GM19025 (cell line): ENCODE measurements at regions not wholly inside any gene's neighbourhood (a gene's known extent, or its start where the extent isn't known, plus 50 kb on each side); places are given as distances from the start of the nearest gene placed in this dataset.

Source experiments
- ATAC-seq: cut with Tn5 transposase; IDR thresholded peaks from one replicate; pipeline ENCODE4 v1.9.1; 2021; ENCODE audit warnings: mild to moderate bottlenecking, low read depth, moderate library complexity; ENCODE audit not compliant: unreplicated experiment

DNA sequence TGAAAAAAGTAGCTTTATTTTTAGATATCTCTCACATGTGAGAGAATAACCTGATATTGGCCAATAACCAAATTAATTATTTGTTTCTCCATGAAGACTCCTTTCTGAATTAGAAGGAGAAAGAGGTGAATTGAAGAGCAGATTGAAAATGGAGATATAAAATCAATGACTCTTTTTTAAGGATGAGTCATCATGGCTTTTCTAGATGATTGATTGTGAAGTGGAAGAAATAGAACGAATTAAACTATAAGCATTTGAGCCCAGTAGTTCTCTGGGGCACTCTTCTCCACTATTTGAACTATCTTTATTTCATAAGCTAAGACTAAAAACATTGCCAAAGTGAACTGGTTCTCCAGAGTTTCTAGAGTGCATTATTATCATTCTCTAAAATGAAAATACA is 137.2 kb upstream of the EDNRA start:
- no peak for ATAC-seq

DNA sequence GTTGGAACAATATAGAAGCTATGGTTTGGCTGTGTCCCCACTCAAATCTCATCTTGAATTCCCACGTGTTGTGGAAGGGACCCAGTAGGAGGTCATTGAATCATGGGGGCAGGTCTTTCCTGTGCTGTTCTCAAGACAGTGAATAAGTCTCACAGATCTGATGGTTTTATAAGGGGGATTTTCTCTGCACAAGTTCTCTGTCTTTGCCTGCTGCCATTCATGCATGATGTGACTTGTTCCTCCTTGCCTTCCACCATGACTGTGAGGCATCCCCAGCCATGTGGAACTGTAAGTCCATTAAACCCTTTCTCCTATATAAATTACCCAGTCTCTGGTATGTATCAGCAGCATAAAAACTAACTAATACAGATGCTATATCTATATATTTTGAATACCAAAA is 135.2 kb upstream of the EDNRA start:
- ATAC-seq = no peak

DNA sequence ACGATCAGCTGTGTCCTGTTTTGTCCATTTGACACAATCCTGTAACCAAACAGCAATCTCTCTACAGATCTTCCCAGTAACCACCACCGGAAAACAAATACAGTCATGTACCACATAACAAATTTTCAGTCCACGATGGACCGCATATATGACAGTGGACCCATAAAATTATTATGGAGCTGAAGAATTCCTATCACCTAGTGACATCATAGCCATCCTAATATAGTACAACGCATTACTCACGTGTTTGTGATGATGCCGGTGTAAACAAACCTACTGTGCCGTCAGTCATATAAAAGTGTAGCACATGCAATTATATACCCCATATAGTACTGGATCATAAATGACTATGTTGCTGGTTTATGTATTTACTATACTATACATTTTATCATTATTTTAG is 133.7 kb upstream of the EDNRA start:
- ATAC-seq = no peak

DNA sequence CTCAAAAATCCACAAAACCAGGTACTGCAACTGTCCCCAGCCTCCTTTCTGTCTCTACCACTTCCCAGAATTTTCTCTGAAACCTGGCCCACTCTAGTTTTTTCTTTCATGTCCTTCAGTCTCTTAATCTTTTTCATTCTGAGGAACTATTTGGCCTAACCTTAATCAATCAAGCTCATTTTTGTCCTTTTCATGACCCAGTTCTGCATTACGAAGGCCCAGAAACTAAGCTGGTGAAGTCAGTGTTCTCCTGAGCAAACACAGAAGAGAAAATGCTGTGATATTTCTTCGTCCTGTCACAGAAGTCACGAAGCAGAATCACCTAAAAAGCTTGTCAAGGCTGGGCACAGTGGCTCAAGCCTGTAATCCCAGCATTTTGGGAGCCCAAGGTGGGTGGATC is 131.7 kb upstream of the EDNRA start:
- no peak for ATAC-seq

DNA sequence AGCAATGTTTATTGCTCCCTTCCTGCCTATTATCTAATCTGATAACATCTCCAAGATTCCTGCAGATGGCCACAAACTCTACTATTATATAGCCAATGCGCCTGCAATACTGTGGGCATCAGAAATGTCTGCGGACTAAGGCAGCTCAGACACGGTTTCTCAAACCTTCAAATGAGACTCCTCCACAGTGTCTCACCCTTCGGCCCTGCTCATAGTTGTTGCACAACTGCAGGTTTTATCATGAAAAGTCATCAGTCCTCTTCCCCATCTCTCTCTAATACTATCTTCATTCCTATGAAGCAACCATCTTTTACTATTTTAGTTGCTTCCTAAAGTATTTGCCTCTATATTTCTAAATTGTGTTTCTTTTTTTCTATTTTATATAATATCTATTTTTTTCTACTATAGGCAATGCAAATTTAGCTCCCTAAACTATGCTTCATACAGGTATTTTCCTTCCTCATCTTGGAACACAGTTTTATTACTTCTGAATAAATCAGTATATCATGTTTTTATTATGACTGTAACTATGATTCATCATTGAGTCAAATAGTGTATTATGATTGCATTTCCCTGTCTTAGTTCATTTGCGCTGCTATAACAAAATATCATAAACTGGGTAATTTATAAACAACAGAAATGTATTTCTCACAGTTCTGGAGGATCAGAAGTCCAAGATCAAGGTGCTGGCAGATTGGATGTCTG is 129.7 kb upstream of the EDNRA start:
- no peak for ATAC-seq

DNA sequence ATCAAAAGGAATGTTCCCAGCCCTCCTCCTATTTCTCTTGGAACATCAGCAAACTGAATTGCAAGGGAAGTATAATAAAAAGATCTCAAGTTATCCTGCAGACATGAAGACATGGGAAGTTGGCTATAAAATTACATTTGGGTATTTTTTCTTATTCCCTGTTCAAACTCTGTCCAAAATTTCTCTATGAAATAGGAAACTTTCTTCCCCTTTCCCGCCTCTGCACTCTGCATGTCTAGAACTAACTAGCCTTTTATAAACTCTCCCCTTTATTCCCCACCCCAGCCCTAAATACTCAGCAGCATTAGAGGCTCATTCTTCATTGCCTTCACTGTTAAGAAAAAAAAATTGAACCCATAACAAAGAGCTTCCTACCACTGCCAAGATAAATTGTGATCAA is 126.7 kb upstream of the EDNRA start:
- ATAC-seq = no peak

DNA sequence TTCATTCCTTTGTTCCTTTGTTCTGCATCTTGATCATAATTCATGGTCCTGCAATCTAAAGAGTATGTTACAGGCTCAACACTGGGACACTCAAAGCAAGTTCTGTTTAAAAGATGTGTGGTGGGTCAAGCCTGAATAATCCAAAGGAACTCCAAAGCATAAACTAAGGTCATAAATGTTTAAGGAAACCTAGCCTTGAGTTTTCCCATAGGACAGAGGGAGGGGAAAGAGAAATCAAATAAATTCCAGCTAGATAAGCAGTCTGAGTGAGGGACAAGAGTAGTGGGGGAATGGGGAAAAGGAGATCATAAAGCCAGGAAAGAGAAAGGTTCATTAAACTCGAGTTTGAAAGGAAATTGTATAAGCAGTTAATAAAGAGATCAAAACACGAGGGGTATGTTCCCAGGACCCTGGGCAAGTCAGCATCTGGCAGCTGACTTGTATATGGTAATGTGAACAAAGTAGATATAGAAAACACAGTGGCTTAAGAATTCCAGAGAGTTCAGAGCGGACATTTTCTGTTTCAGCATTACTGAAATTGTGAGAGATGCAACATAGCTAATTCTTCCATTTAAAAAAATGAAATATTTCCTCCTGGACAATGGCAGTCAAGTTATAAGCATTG is 125.8 kb upstream of the EDNRA start:
- ATAC-seq = no peak

DNA sequence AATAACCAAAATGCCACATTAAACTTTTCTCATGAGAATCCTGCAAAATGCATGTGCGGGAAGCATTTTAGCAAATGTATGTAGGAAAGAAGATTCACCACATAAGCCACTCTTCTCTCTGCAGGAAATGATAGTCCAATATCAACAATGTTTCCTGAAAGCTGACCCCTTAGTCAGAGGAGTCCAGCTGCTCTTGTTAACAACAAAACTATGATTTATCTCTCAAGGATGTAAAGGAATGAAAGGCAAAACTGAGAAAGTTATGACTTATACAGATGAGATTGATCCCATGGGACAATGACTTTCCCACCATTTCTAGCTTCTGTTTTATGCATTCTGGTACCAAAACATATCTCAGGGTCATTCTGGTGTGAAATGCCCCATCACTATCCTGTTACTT is 125.0 kb upstream of the EDNRA start:
- no peak for ATAC-seq

DNA sequence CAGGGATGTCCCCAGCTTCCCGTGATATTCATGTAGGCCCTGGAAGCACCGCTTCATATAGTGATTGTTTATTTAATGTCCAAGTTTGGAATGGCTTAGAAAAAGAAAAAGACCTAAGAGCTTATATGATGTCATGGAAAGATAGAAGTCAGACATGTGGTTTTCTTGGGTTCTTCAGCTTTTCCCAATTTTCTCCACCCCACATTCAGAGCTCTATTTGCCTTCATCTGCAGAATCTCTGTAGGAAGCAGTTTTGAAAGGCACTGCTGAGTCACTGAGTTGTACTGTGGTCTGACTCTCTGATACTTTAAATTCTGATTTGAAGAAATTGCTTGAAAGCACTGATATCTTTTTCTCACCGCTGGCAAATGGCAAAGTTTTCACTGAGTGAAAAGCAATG is 120.6 kb upstream of the EDNRA start:
- ATAC-seq = no peak

DNA sequence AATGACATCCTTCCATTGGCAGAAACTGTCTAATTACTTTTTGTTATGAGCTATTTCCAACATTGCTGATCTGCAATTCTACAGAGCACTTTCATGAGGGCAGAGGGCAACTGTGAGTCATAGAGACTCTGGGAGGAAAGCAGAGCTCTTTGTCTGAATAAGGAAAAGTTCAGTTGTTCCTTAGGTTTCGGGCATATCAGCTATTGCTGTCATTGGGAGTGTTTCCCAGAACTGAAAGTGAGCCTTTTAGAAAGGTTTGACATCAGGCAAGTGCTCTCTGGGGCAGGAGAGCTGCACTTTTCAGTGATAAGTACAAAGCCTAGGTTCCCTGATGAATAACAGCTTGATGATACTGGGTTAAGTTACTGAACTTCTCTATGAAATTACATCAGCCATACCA is 119.2 kb upstream of the EDNRA start:
- ATAC-seq = no peak

DNA sequence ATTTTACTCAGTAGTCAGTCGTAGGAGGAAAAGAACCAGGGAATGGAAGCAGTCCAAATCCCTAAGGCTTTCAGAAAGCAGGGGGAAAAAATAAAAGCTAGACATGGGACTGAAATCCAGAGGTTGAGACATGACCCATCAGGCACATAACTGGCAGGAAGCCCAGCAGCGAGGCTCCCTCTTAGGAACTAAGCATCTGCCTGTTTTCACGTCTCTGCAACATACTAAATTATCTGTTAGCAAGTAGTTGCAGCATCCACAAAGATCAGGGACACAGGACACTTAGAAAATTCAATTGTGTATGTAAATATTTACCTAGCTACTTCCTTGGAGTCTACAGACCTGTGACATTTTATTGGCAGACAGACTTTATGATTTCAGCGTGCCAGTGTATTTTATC is 118.0 kb upstream of the EDNRA start:
- ATAC-seq = no peak

DNA sequence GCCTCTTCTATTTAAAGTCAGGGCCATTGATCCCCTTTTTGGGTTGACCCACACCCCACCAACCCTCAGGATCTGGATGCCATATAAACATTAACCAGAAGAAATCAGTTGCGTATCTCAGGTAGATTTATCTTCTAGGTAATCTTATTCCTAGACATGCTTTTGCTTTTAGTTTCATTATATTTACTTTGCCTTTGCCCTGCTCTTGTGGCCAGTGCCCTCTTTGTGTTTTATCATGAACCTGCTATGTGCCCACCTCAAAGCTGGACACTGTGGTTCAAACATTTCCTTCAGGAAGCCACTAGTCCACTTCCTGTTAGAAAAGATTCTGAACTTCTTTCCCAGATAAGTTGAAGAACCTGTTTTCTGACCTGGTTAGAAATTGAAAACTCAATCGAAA is 117.4 kb upstream of the EDNRA start:
- ATAC-seq = no peak

DNA sequence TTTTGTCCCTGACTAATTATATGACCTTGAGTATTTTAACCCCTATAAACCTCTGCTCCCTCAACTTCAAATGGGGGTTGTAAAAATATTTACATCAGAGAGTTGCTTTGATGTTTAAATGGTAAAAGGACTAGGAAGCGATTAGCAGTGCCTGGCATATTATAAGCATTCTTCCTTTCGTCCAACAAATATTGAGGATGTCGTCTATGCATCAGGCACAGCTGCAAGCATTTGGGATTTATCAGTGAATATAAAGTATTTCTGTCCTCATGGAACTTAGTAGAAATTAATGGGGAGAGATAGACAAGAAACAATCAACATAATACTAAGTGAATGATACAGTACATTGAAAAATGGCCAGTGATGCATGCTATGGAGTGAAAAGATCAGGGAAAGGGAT is 115.5 kb upstream of the EDNRA start:
- no peak for ATAC-seq

DNA sequence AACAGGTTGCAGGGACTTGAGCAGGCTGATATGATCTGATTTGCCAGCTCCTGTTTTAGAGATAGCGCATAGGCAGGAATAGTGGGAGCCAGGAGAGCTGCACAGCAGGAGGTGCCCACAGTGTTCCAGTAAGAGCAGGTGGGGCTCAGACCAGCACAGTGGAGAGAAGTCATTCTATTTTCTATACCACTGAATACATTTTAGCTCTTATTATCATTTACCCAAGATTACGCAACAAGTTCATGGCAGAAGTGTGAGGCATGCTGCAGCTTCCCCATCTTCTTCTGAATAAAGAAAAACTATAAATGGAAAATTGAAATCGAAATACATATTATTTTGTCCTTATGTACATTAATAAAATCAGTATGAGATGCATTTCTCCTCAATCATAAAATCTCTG is 114.7 kb upstream of the EDNRA start:
- no peak for ATAC-seq

DNA sequence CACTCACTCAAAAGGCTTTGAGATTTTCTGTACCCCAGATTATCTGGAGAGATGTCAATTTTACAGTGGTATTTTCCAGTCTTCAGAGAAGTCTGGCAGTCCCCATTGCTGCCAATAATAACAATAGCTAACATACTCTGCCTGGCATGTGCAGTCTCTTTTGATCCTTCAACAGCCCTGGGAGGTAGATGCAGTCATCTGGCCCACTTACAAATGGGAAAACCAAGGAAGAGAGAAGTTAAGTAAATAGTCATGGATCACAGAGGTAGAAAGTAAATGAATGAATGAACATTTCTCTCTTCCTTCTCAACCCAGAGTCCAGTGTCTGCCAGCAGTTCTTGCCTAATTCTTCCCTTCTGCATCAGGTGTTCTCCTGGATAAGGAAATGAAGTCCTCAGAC is 113.0 kb upstream of the EDNRA start:
- no peak for ATAC-seq

DNA sequence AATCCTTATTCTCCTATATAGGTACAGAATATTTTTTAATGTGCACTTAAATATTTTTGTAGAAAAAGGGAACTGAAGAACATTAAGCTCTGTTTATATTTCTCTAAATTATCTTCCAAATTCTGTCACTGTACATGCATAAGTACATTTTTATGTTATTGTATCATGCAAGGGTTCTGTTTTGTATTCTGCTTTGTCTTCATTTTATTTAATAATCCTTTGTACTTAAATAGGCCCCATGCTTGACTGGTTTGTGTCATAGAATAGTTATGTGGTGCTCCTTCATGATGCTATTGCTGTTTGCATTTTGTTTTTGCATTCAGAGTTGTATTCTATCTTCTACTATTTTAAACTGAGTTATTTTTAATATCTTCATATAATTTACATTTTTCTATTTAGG is 111.9 kb upstream of the EDNRA start:
- no peak for ATAC-seq

DNA sequence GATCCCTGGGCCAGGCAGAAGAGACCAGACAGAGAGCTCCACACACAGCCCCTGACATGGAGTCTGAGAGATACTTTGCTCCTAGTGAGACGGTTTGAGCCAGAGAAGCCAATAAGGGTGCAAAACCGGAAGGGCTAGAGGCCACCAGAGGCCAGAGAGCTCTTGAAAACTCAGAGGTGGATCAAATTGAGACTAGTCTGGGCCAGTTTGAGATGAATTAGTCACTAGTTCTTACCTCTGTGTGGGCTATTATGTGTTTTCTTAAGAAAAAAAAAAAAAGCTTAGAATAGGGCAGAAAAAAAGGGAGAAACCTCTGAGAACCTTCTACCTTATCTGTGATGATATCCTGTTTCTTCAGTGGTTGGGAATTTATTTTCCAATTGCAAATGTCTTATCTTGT is 110.4 kb upstream of the EDNRA start:
- no peak for ATAC-seq

DNA sequence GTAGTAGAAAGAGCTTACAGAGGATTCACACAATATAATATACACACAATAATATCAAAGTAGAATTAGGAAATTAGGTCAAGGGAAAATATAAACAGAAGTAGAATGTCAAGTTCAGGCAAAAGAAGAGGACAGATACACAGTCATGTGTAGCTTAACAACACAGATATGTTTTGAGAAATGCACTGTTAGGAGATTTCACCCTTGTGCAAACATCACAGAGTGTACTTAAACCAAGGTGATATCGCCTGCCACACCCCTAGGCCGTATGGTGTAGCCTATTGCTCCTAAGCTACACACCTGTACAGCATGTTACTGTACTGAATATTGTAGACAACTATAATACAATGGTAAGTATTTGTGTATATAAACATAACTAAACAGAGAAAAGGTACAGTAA is 110.0 kb upstream of the EDNRA start:
- no peak for ATAC-seq

DNA sequence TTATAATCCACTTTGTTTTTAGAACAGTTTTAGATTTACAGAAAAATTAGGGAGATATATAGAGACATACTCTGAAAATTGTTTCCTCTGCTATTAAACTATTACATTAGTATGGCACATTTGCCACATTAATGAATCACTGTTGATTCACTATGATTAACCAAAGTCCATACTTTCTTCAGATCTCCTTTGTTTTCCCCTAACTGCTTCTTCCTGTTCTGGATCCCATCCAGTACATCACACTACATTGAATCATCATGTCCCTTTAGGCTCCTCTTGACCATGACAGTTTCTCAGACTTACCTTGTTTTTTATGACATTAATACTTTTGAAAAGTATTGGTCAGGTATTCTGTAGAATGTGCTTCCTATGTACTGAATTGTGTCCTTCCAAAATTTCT is 109.2 kb upstream of the EDNRA start:
- ATAC-seq = no peak

DNA sequence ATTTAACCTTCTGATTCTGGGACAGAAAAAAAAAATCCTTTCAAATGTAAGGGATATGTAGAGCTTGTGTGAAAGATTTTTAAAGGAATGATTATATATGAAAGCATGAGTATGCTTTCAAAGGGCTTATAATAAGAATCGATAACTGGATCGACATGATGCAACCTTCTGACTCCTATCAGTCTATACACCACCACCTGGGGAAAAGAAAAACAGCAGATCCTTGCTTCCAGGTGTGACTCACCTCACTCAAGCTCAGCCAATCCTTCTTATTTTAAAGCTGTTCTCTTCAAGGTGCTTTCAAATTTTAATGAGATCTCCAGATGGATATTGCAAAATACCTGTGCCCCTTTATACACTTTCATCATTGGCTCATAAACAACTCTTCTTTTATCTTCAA is 102.1 kb upstream of the EDNRA start:
- no peak for ATAC-seq

DNA sequence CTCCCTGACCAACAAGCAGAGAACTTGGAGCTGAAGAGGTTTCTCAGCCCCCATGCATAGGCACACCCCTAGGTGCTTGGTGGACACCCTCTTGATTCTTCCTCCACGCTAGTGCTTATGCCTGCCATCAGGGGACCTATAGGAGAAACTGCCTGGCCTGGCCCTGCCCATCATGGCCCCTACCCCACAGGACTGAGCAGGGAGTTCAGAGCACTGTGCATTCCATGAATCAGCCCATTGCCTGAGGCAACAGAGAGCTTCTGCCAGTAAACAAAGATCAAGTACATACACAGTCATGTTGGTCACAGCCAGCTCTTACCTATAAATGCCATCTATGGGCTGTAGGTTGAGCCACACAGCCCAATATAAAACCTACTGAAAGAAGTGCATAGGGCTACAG is 99.1 kb upstream of the EDNRA start:
- ATAC-seq = no peak

DNA sequence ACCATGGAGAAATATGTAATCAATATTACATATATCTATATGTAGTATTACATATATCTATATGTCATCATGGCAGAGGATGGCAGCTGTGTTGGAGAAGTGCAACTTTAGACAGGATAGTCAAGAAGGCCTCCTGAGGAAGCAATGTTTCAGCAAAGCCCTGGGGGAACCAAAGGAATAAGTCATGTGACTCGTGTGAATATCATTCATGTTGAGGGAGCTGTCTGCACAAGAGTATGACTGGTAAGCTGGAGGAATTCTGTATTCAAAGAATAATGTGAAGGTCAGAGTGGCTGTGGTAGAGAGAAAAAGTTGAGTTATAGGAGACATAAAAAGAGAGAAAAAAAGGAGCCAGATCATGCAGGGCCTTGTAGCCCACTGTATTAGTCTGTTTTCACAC is 92.9 kb upstream of the EDNRA start:
- no peak for ATAC-seq

DNA sequence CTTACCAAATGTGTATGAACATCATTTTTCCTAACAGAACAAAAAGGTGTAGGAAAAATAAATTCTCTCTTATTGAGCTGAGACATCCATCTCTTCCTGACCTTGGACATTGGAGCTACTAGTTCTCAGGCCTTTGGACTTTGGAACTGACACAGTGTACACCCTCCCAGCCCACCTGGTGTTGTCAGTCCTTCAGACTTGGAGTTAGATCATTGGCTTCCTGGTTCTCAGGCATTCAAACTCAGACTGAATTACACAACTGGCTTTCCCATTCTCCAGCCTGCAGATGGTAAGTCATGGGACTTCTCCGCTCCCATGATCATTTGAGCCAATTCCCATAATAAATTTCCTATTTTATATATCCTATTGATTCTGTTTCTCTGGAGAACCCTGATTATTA is 84.8 kb upstream of the EDNRA start:
- ATAC-seq = no peak
